HG02970 (cell line): ENCODE measurements at regions not wholly inside any gene's neighbourhood (a gene's known extent, or its start where the extent isn't known, plus 50 kb on each side); places are given as distances from the start of the nearest gene placed in this dataset.
"Not testable (repeated sequence)": the region's sequence is repeated elsewhere in the genome, so short reads cannot be mapped to it uniquely, and the experiment has no call there.

Experiments used
- ATAC-seq: cut with Tn5 transposase; IDR thresholded peaks from one replicate; pipeline ENCODE4 v1.9.1; 2021; ENCODE audit warnings: mild to moderate bottlenecking, moderate library complexity, moderate number of reproducible peaks; ENCODE audit not compliant: unreplicated experiment, low FRiP score

GRCh38 chr3:144852999-144853398 is 881.4 kb downstream of the DIPK2A start:
- no peak for ATAC-seq

GRCh38 chr3:144854020-144854419 is 882.4 kb downstream of the DIPK2A start:
- ATAC-seq, result not testable (repeated sequence)

GRCh38 chr3:144859161-144859560 is 887.5 kb downstream of the DIPK2A start:
- no peak for ATAC-seq

GRCh38 chr3:144864646-144865045 is 893.0 kb downstream of the DIPK2A start:
- ATAC-seq, result no peak

DNA sequence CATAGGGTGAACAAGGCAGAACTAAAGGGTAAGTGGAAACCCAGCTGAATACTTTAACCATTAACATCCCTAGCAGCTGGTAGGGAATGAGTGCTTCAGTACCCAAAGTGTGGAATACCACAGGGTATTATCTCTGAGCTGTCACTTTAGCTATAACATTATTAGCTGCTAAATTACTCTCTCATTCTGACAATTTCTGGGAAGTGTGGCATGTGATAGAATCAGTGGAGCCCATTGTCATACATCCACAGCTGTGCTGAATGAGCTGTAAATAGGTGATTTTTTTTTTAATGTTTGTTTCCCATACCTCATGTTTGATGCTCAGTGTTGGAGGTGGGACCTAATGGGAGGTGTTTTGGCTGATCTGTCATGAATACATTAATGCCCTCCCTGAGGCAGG is 894.3 kb downstream of the DIPK2A start:
- ATAC-seq, result no peak

DNA sequence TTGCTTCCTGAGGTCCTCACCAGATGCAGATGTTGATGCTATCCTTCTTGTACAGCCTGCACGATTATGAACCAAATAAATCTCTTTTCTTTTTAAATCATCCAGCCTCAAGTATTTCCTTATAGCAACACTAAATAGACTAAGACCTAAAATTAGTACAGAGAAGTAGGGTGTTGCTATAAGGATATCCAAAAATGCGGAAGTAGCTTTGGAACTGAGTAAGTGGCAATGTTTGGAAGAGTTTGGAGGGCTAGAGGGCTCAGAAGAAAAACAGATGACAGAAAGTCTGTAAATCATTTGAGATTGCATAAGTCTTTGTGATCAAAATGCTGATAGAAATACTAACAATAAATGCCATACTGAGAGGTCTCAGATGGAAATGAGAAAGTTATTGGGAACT is 894.9 kb downstream of the DIPK2A start:
- no peak for ATAC-seq

GRCh38 chr3:144868506-144868905 is 896.9 kb downstream of the DIPK2A start:
- ATAC-seq, result no peak

DNA sequence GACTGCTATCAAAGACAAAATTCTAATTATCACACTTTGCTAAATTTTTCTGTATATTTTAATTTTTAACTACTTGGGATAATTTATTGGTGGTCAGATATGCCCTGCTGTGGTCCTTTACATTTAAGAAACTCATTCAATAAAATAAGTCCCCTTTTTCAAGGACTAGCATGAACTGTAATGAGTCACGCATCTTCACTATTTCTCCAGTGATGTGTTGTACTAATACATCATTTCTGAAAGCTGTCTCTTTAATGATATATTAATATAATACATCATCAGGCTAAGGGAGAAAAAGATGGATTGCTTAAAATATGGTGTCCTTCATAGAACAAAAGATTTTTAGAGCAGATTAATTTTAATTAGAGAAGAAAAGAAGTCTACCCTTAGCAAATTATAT is 901.4 kb downstream of the DIPK2A start:
- no peak for ATAC-seq

DNA sequence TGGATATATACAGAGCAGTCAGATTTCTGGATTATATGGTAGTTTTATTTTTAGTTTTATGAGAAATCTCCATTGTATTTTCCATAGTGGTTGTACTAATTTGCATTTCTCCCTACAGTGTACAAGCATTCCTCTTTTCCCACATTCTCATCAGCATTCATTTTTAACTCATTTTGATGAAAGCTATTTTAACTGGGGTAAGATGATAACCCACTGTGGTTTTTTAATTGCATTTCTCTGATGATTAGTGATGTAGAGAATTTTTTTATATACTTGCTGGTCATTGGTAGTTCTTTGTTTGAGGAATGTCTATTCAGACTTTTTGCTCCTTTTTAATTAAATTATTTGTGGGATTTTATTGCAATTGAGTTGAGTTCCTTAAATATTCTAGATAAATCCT is 903.6 kb downstream of the DIPK2A start:
- no peak for ATAC-seq

DNA sequence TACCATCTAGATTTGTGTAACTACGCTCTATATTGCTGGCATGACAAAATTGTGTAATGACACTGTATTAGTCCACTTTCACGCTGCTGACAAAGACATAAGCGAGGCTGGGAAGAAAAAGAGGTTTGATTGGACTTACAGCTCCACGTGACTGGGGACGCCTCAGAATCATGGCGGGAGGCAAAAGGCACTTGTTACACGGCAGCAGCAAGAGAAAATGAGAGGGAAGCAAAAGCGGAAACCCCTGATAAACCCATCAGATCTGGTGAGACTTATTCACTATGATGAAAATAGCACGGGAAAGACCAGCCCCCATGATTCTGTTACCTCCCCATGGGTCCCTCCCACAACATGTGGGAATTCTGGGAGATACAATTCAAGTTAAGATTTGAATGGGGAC is 905.7 kb downstream of the DIPK2A start:
- ATAC-seq, result no peak

DNA sequence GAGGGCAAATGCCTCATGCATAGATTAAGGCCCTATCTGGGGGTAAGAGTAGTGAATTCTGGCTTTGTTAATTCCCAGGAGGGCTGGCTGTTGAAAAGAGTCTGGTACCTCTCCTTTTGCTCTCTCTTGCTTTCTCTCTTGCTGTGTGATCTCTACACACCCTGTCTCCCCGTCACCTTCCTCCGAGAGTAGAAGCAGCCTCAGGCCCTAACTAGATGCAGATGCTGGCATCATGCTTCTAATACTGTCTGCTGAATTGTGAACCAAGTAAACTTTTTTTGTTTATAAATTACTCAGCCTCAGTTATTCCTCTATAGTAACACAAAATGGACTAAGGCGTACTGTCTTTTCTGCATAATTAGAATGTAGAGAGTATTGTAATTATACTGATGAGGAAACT is 908.1 kb downstream of the DIPK2A start:
- ATAC-seq, result no peak

GRCh38 chr3:144893980-144894379 is 922.4 kb downstream of the DIPK2A start:
- no peak for ATAC-seq

GRCh38 chr3:144894576-144894975 is 923.0 kb downstream of the DIPK2A start:
- ATAC-seq, result no peak

GRCh38 chr3:144900366-144900765 is 928.7 kb downstream of the DIPK2A start:
- no peak for ATAC-seq

- not testable (repeated sequence) for ATAC-seq
Measured at GRCh38 chr3:144907581-144907980, 936.0 kb downstream of the DIPK2A start.

- ATAC-seq, result no peak
Measured at GRCh38 chr3:144912968-144913367, 941.3 kb downstream of the DIPK2A start.

DNA sequence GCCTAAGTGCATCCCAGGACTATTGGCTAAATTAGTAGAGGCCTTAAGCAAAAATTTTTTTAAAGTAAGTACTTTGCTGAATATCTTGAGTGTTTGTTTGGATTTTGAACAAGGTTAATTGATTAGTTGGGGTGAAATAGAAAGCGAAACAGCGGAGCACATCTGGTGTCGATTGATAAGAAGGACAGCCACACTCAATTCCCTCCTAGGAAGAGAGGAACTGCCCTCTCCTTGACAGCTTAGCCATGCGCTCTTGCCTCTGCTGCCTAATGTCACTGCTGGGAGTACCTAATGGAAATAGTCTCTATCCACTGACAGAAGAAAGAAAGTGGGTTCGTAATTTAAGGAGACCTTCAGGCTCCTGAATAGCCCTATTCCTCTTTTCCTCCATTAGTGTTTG is 943.6 kb downstream of the DIPK2A start:
- ATAC-seq, result no peak

- ATAC-seq, result no peak
Measured at GRCh38 chr3:144921710-144922109, 950.1 kb downstream of the DIPK2A start.

DNA sequence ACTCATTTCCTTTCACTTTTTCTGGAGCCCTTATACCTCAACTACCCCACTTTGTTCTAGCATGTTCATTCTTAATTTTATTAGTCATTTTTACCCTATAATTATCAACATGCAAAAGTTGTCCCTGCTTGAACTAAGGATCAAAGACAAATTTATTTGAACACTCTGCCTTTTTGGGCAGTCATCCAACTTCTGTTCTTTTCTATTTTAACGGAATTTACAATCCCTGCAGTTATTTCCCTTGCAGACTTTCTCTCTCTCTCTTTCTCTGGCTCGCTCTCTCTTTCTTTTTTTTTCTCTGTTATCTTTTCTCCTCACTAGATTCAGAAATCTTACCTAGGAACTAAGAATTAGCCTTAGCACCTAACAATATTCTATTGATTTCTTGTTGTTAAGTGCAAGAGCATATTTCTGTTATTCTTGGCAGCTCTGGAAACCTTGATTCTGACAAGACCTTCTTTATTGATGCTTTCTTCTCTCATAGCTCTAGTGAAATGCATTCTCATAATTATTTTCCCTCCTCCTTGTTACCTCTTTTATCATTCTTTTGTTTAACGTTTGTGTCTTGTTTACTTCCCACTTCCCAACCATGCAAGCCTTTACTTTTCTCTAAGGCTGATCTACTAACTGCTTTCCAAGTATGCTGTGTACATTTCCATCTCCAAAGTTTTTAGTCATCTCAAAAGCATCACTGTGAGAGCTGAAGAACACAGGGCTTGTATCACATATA is 951.6 kb downstream of the DIPK2A start:
- no peak for ATAC-seq

- no peak for ATAC-seq
Measured at GRCh38 chr3:144930431-144930830, 958.8 kb downstream of the DIPK2A start.

DNA sequence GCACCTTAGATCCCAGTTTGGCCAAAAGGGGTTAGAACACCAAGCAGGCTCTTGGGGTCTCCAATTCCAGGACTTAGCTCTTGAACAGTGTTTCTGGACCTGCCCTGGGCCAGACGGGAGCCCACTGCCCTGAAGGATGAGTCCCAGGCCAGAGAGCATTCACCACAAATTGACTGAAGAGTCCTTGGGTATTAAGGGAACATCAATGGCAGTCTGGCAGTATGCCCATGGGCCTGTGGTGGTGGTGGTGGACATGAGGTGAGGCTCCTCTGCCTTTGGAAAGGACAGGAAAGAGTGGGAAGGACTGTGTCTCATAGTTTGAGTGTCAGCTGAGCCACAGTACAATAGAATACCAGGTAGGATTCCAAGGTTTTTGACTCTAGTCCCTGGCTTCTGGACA is 960.0 kb downstream of the DIPK2A start:
- no peak for ATAC-seq

DNA sequence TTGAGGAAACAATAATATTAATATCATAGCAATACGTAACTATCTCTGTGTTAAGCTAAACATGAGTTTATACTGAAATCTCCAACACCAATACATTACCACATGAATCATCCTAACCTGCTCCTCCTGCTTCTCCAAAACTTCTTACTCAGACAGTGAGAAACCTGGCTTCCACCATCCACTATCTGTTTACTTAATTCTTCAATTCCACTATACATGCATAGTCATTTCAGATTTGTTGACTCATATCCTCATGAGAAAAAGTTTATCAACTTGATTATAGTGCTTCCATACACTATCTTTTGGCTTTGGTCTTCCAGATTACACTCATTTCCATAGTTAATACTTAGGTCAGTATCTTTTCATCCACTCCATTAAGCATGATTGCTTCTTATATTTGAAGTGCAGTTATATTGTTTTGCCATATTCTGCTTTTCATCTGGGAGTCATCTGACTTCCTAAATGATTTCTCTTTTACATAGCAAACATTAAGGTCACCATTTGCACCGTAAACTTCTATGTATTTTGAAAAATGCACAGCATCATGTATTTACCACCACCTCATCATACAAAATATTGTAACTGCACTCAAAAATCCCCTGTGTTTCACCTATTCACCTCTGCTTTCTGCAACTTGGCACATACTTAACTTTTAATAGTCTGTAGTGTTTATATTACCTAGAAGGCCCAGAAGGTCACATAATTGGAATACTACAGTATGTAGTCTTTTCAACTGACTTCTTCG is 970.6 kb downstream of the DIPK2A start:
- no peak for ATAC-seq
